ENCODE measurements at regions not wholly inside any gene's neighbourhood (a gene's known extent, or its start where the extent isn't known, plus 50 kb on each side); places are given as distances from the start of the nearest gene placed in this dataset.

DNA sequence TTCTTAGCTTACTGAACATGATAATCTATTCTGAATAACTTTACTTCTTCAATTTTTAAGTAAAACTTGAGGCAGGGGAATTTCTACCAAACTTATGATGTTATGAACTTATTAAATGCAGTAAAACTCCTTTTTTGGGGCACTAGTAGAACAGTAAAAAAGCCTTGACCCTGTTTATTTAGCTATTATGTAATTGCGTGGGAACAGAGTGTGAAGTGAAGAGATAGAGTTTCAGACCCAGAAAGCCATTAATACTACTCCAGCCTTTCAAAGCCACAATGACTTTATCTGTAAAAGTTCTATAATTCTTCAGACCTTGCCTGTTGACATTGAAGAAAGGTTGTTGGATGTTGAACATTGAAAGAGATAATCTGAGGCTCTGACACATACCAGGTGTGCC lies 638.8 kb upstream of the GRM7 start:
- TF ChIP-seq, protein P1, sequence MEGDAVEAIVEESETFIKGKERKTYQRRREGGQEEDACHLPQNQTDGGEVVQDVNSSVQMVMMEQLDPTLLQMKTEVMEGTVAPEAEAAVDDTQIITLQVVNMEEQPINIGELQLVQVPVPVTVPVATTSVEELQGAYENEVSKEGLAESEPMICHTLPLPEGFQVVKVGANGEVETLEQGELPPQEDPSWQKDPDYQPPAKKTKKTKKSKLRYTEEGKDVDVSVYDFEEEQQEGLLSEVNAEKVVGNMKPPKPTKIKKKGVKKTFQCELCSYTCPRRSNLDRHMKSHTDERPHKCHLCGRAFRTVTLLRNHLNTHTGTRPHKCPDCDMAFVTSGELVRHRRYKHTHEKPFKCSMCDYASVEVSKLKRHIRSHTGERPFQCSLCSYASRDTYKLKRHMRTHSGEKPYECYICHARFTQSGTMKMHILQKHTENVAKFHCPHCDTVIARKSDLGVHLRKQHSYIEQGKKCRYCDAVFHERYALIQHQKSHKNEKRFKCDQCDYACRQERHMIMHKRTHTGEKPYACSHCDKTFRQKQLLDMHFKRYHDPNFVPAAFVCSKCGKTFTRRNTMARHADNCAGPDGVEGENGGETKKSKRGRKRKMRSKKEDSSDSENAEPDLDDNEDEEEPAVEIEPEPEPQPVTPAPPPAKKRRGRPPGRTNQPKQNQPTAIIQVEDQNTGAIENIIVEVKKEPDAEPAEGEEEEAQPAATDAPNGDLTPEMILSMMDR (IDR thresholded peaks at IDR 0.05) = no peak
- no peak for TF ChIP-seq POLR2A (IDR thresholded peaks at IDR 0.05)

All from testis (tissue), 2 donors.